ENCODE measurements at regions not wholly inside any gene's neighbourhood (a gene's known extent, or its start where the extent isn't known, plus 50 kb on each side); places are given as distances from the start of the nearest gene placed in this dataset.
"Not testable (repeated sequence)": the region's sequence is repeated elsewhere in the genome, so short reads cannot be mapped to it uniquely, and the experiment has no call there.

- no peak for DNase-seq
Measured at GRCh38 chr4:131427000-131427399, 1722.1 kb upstream of the PCDH10 start.

- DNase-seq, result no peak
Measured at GRCh38 chr4:131430302-131430701, 1718.8 kb upstream of the PCDH10 start.

GRCh38 chr4:131441004-131441688 is 1707.9 kb upstream of the PCDH10 start:
- DNase-seq, result no peak

GRCh38 chr4:131447883-131448282 is 1701.2 kb upstream of the PCDH10 start:
- no peak for DNase-seq

GRCh38 chr4:131450572-131451209 is 1698.4 kb upstream of the PCDH10 start:
- no peak for DNase-seq

GRCh38 chr4:131459430-131460101 is 1689.5 kb upstream of the PCDH10 start:
- DNase-seq, result no peak

GRCh38 chr4:131470360-131470759 is 1678.7 kb upstream of the PCDH10 start:
- no peak for DNase-seq

GRCh38 chr4:131488772-131489171 is 1660.3 kb upstream of the PCDH10 start:
- no peak for DNase-seq

GRCh38 chr4:131496211-131496610 is 1652.9 kb upstream of the PCDH10 start:
- DNase-seq, result not testable (repeated sequence)

GRCh38 chr4:131499141-131499873 is 1649.8 kb upstream of the PCDH10 start:
- DNase-seq, result peak in 1 of 58 donors; percentile 1

GRCh38 chr4:131509521-131509920 is 1639.6 kb upstream of the PCDH10 start:
- no peak for DNase-seq

GRCh38 chr4:131526686-131527085 is 1622.4 kb upstream of the PCDH10 start:
- DNase-seq, result no peak

- no peak for DNase-seq
Measured at GRCh38 chr4:131531087-131531486, 1618.0 kb upstream of the PCDH10 start.

GRCh38 chr4:131534944-131535645 is 1614.0 kb upstream of the PCDH10 start:
- no peak for DNase-seq

GRCh38 chr4:131540256-131540655 is 1608.8 kb upstream of the PCDH10 start:
- no peak for DNase-seq

- no peak for DNase-seq
Measured at GRCh38 chr4:131547506-131547981, 1601.5 kb upstream of the PCDH10 start.

GRCh38 chr4:131551306-131551705 is 1597.8 kb upstream of the PCDH10 start:
- DNase-seq, result no peak

GRCh38 chr4:131566026-131566425 is 1583.1 kb upstream of the PCDH10 start:
- no peak for DNase-seq

- no peak for DNase-seq
Measured at GRCh38 chr4:131584587-131584986, 1564.5 kb upstream of the PCDH10 start.

- DNase-seq, result no peak
Measured at GRCh38 chr4:131595140-131595539, 1554.0 kb upstream of the PCDH10 start.

GRCh38 chr4:131603705-131604104 is 1545.4 kb upstream of the PCDH10 start:
- no peak for DNase-seq
